ENCODE measurements at regions not wholly inside any gene's neighbourhood (a gene's known extent, or its start where the extent isn't known, plus 50 kb on each side); places are given as distances from the start of the nearest gene placed in this dataset.

- TF ChIP-seq ZNF274 (IDR thresholded peaks at IDR 0.05; ENCODE audit: low read depth, low read length): no peak
- no peak for TF ChIP-seq YY1 (IDR thresholded peaks at IDR 0.05; ENCODE audit: insufficient read depth, insufficient read length)
These were observed 397.3 kb upstream of the KLF4 start for GRCh38 chr9:107886826-107887225.

Data from NT2/D1 (cell line).